Natural killer cell (primary cell): ENCODE measurements at regions not wholly inside any gene's neighbourhood (a gene's known extent, or its start where the extent isn't known, plus 50 kb on each side); places are given as distances from the start of the nearest gene placed in this dataset.

Experiments used
- ATAC-seq, 3 donors: fragments of 150-1000 bp in 2 of 3; fragments of 200-7000 bp in 1 of 3; cut with Tn5 transposase; 1 replicate in 1 of 3; 2 replicates in 2 of 3; pipeline ENCODE4 v1.10.0; 2021; ENCODE audit warnings: mild to moderate bottlenecking in 2 of 3, moderate library complexity in 2 of 3
- DNase-seq, 2 donors: peaks; one replicate each; pipeline versions ENCODE4 v3.0.0 to v3.0.0-alpha.2; 2013 to 2021; ENCODE audit warnings: mixed read lengths in 1 of 2
- H3K27ac ChIP-seq: one replicate; pipeline ENCODE4 v1.5.1; 2013; ENCODE audit warnings: mild to moderate bottlenecking, low read length
- H3K27me3 ChIP-seq: one replicate; pipeline ENCODE4 v1.6.1; 2013; ENCODE audit warnings: low read length; ENCODE audit not compliant: control insufficient read depth, insufficient read depth
- H3K36me3 ChIP-seq: one replicate; pipeline ENCODE4 v1.6.1; 2013; ENCODE audit warnings: low read length; ENCODE audit not compliant: control insufficient read depth, insufficient read depth
- H3K4me1 ChIP-seq: one replicate; pipeline ENCODE4 v1.6.1; 2013; ENCODE audit warnings: low read length; ENCODE audit not compliant: control insufficient read depth, insufficient read depth
- H3K4me3 ChIP-seq: one replicate; pipeline ENCODE4 v1.5.1; 2013; ENCODE audit warnings: low read length
- H3K9me3 ChIP-seq: one replicate; pipeline ENCODE4 v1.6.1; 2013; ENCODE audit warnings: low read length; ENCODE audit not compliant: control insufficient read depth, insufficient read depth
- H3K27ac Mint-ChIP-seq, 2 donors: one replicate each; pipeline ENCODE4 v1.8.0; 2022; ENCODE audit warnings: mild to moderate bottlenecking in 2 of 2, mixed read lengths in 2 of 2, moderate library complexity in 1 of 2
- H3K27me3 Mint-ChIP-seq, 2 donors: one replicate each; pipeline ENCODE4 v1.8.0; 2022; ENCODE audit warnings: low read depth in 2 of 2, mixed read lengths in 2 of 2
- H3K36me3 Mint-ChIP-seq: one replicate; pipeline ENCODE4 v1.8.0; 2022; ENCODE audit warnings: mixed read lengths
- H3K4me1 Mint-ChIP-seq, 2 donors: one replicate each; pipeline ENCODE4 v1.8.0; 2022; ENCODE audit warnings: mixed read lengths in 2 of 2
- H3K4me3 Mint-ChIP-seq: one replicate; pipeline ENCODE4 v1.8.0; 2022; ENCODE audit warnings: mild to moderate bottlenecking, moderate library complexity, mixed read lengths
- H3K9me3 Mint-ChIP-seq, 2 donors: one replicate each; pipeline ENCODE4 v1.8.0; 2022; ENCODE audit warnings: mixed read lengths in 2 of 2
- CTCF ChIP-seq: fragments of 200-600 bp; IDR thresholded peaks from one replicate; pipeline ENCODE4 v1.8.0; 2022; ENCODE audit warnings: antibody characterized with exemption
- WGBS: methylation state at CpG from one replicate; pipeline ENCODE4 v1.1.7; 2013; ENCODE audit warnings: missing lambda C conversion rate; ENCODE audit not compliant: insufficient coverage; 5-methylcytosine and 5-hydroxymethylcytosine counted together
- intact Hi-C: fragments of 100-400 bp; cut with micrococcal nuclease; formaldehyde crosslinking; loops from one replicate; pipeline ENCODE4 v1.14.2; 2022

- Histone ChIP-seq H3K4me1 (no peaks in the 10 kb centered on the region), H3K27me3 (no peaks in the 10 kb centered on the region), H3K4me3 (no peak overlapping the region), H3K36me3 (no peaks in the 10 kb centered on the region), H3K9me3 (no peaks in the 10 kb centered on the region), H3K27ac (no peak overlapping the region)
- Mint-ChIP-seq H3K27me3 (no peaks in the 10 kb centered on the region), H3K4me1 (peaks cover 4 to 5% of the 10 kb centered on the region in 2 donors), H3K4me3 (no peak overlapping the region), H3K9me3 (no peaks in the 10 kb centered on the region), H3K27ac (no peak overlapping the region), H3K36me3 (no peaks in the 10 kb centered on the region)
- 61% methylated on average over 4 of the region's 7 CpGs for WGBS
- DNase-seq (no peak), ATAC-seq (no peak)
- intact Hi-C loops: no loop called here
- no peak for TF ChIP-seq CTCF
These were observed 1475.7 kb downstream of the EFNB2 start for GRCh38 chr13:105059786-105060185.

- no peak overlapping the region for H3K4me3 Mint-ChIP-seq
These were observed 1476.9 kb downstream of the EFNB2 start for GRCh38 chr13:105058517-105058916.

GRCh38 chr13:105052711-105053110, 1482.8 kb downstream of the EFNB2 start:
- TF ChIP-seq CTCF: no peak
- no peak overlapping the region for H3K4me3 Mint-ChIP-seq
- H3K9me3 ChIP-seq: no peaks in the 10 kb centered on the region
- intact Hi-C loops: no loop called here
- H3K9me3 Mint-ChIP-seq: no peaks in the 10 kb centered on the region
- H3K36me3 Mint-ChIP-seq: no peaks in the 10 kb centered on the region
- no peak overlapping the region for H3K27ac Mint-ChIP-seq
- no peak for ATAC-seq
- H3K4me1 ChIP-seq: no peaks in the 10 kb centered on the region
- H3K27ac ChIP-seq: no peak overlapping the region
- H3K4me1 Mint-ChIP-seq: no peaks in the 10 kb centered on the region
- H3K27me3 Mint-ChIP-seq: no peaks in the 10 kb centered on the region
- H3K27me3 ChIP-seq: no peaks in the 10 kb centered on the region
- no peaks in the 10 kb centered on the region for H3K36me3 ChIP-seq
- H3K4me3 ChIP-seq: no peak overlapping the region
- no peak for DNase-seq
- 88% methylated on average over 3 of the region's 4 CpGs for WGBS

More at GRCh38 chr13:105058517-105058916, 1476.9 kb downstream of the EFNB2 start:
- H3K27me3 Mint-ChIP-seq: no peaks in the 10 kb centered on the region
- H3K4me3 ChIP-seq: no peak overlapping the region
- intact Hi-C loops: no loop called here
- no peaks in the 10 kb centered on the region for H3K27me3 ChIP-seq
- no peaks in the 10 kb centered on the region for H3K9me3 Mint-ChIP-seq
- H3K4me1 Mint-ChIP-seq: peaks cover 4 to 5% of the 10 kb centered on the region in 2 donors
- no peak for TF ChIP-seq CTCF
- ATAC-seq (no peak), DNase-seq (no peak)
- H3K9me3 ChIP-seq: no peaks in the 10 kb centered on the region
- no peak overlapping the region for H3K27ac ChIP-seq
- no peaks in the 10 kb centered on the region for H3K4me1 ChIP-seq
- H3K27ac Mint-ChIP-seq: no peak overlapping the region
- no peaks in the 10 kb centered on the region for H3K36me3 ChIP-seq
- 83% methylated on average over 2 of the region's 2 CpGs for whole genome bisulfite sequencing
- no peaks in the 10 kb centered on the region for H3K36me3 Mint-ChIP-seq

GRCh38 chr13:105050686-105051085, 1484.8 kb downstream of the EFNB2 start:
- 81% methylated on average over 4 of the region's 4 CpGs for WGBS
- no peak for TF ChIP-seq CTCF
- no peak overlapping the region for H3K4me3 ChIP-seq
- H3K27ac ChIP-seq: no peak overlapping the region
- ATAC-seq (no peak), DNase-seq (no peak)
- H3K4me1 ChIP-seq: no peaks in the 10 kb centered on the region
- intact Hi-C loops: no loop called here
- H3K27me3 Mint-ChIP-seq: no peaks in the 10 kb centered on the region
- no peaks in the 10 kb centered on the region for H3K27me3 ChIP-seq
- no peaks in the 10 kb centered on the region for H3K36me3 ChIP-seq
- H3K9me3 ChIP-seq: no peaks in the 10 kb centered on the region
- H3K27ac Mint-ChIP-seq: no peak overlapping the region
- no peaks in the 10 kb centered on the region for H3K4me1 Mint-ChIP-seq
- H3K9me3 Mint-ChIP-seq: no peaks in the 10 kb centered on the region
- no peak overlapping the region for H3K4me3 Mint-ChIP-seq
- no peaks in the 10 kb centered on the region for H3K36me3 Mint-ChIP-seq
